ENCODE measurements at regions not wholly inside any gene's neighbourhood (a gene's known extent, or its start where the extent isn't known, plus 50 kb on each side); places are given as distances from the start of the nearest gene placed in this dataset.

GRCh38 chr2:78561876-78562275, 463.6 kb upstream of the REG3G start:
- ATAC-seq = no peak
- no peak for DNase-seq (ENCODE audit: low spot score)

GRCh38 chr2:78564666-78565065, 460.8 kb upstream of the REG3G start:
- DNase-seq (ENCODE audit: low spot score) (no peak), ATAC-seq (no peak)

GRCh38 chr2:78568782-78569373, 456.6 kb upstream of the REG3G start:
- ATAC-seq = no peak
- no peak for DNase-seq (ENCODE audit: low spot score)

- no peak for ATAC-seq
Observed at GRCh38 chr2:78576409-78576808, 449.1 kb upstream of the REG3G start.

DNA sequence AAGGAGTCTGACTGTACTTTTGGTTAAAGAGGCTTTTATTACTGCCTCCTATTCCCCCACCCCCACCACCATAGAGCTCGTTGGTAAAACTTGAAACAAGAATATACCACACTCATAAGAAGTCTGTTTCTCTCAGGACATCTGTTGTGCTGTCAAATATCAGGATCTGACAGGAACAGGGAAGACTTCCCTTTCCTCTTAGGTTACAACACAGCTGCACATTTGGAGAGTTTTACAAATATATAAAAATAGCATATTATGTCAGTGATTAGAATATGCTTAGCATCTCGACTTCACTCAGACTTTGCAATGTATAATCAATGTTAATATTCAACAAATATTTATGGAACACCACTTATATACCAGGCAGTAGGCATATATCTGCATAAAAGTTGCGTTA, 439.6 kb upstream of the REG3G start:
- no peak for ATAC-seq
- no peak for DNase-seq (ENCODE audit: low spot score)

More at GRCh38 chr2:78576409-78576808, 449.1 kb upstream of the REG3G start:
- DNase-seq (ENCODE audit: low spot score) = no peak

DNA sequence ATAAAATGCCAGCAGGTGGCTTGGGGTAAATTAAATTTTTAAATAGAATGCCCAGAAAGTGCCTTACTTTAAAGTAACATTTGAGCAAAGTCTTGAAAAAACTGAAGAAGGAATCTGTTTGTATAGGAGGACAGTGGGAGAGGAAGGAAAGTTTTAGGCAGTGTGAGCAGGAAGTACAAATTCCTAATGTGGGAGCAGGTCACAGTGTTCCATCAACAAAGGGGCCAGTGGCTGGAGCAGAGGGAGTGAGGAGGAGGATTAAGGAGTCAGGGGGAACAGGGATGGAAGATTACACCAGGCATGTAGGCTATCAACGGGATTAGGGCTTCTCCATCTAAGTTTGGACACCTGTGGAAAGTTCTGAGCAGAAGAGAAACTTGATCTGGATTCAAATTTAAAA, 439.2 kb upstream of the REG3G start:
- ATAC-seq (no peak), DNase-seq (ENCODE audit: low spot score) (no peak)

DNA sequence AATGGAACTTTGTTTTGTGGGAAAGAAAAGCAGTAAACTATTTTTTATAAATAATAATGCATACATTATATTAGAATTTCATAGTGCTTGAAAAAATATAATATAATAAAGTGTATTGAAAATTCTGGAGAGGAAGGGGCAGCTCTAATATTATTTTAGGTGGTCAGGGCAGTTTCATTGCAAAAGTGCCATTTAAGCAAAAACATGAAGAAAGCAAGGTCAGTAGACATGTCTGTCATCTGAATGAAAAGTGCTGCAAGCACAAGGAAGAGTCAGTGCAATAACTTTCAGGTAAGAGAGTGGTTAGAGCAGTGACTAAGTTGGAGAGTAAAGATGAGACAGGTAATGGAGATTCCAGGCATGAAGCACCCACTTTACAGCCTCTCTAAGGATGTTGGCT, 435.6 kb upstream of the REG3G start:
- ATAC-seq (no peak), DNase-seq (ENCODE audit: low spot score) (no peak)

- ATAC-seq (no peak), DNase-seq (ENCODE audit: low spot score) (no peak)
Observed at GRCh38 chr2:78592491-78592890, 433.0 kb upstream of the REG3G start.

DNA sequence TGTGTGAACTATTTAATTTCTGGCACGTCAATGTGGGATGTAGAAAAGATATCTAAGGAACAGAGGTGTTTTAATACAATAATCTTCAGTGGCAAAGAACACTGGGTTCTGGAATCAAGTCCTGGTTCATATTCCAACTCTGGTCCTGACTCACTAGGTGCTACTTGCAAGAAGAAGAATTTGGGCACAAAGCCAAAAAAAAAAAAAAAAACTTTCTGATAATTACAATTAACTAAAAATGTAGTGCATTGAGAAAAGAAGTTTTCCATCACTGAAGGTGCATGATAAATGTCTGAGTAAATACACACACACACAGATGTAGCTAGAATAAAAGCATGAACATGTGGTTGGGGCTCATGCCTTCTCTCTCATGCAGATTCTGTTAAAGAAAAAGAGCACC, 424.4 kb upstream of the REG3G start:
- ATAC-seq = no peak
- DNase-seq (ENCODE audit: low spot score) = no peak

GRCh38 chr2:78602862-78603261, 422.6 kb upstream of the REG3G start:
- no peak for ATAC-seq

GRCh38 chr2:78606895-78607294, 418.6 kb upstream of the REG3G start:
- DNase-seq (ENCODE audit: low spot score) (no peak), ATAC-seq (no peak)

More at GRCh38 chr2:78602862-78603261, 422.6 kb upstream of the REG3G start:
- no peak for DNase-seq (ENCODE audit: low spot score)

DNA sequence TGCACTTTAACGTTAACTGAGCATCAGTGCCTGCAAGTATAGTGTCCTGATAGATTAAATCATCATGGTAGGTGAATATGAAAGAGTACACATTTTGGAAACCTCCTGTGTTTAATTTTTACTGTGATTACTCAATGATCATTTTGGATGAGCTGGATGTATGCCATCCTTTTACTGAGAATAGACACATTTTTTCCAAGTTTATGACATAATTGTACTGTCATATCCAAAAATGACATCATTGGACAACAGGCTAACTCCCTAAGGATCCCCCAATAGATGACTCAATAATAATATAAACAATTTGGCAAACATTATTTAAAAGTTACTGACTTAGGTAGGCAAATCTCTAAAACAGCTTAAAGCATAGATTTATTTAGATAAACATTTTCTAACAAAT, 410.8 kb upstream of the REG3G start:
- DNase-seq (ENCODE audit: low spot score) (no peak), ATAC-seq (no peak)

DNA sequence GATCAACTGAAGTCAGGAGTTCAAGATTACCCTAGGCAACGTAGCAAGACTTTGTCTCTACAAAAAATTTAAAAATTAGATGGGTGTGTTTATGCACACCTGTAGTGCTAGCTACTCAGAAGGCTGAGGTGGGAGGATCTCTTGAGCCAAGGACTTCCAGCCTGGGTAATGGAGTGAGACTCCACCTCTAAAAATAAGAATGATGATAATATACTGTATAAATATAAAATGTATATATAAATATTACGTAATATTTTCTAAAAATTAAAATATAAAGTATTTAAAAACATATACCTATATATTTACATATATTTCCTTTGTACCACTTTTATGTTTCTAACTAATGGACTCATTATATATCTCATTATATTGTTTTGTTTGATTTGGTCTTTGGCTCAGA, 409.5 kb upstream of the REG3G start:
- no peak for ATAC-seq
- no peak for DNase-seq (ENCODE audit: low spot score)

- no peak for ATAC-seq
Observed at GRCh38 chr2:78634425-78634824, 391.1 kb upstream of the REG3G start.

DNA sequence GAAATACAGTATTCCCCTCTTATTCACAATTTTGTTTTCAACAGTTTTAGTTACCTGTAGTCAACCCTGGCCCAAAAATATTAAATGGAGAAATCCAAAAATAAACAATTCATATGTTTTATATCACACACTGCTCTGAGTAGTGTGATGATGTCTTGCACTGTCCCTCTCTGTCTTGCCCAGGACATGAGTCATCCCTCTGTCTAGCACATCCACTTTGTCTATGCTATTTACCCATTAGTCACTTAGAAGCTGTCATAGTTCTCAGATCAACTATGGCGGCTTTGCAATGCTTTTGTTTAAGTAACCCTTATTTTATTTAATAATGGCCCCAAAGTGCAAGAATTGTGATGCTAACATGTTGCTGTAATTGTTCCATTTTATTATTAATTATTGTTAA, 380.6 kb upstream of the REG3G start:
- no peak for ATAC-seq
- no peak for DNase-seq (ENCODE audit: low spot score)

More at GRCh38 chr2:78634425-78634824, 391.1 kb upstream of the REG3G start:
- no peak for DNase-seq (ENCODE audit: low spot score)

- DNase-seq (ENCODE audit: low spot score) (no peak), ATAC-seq (no peak)
Observed at GRCh38 chr2:78646533-78647364, 378.8 kb upstream of the REG3G start.

- DNase-seq (ENCODE audit: low spot score) = no peak
- no peak for ATAC-seq
Observed at GRCh38 chr2:78648558-78648957, 376.9 kb upstream of the REG3G start.

DNA sequence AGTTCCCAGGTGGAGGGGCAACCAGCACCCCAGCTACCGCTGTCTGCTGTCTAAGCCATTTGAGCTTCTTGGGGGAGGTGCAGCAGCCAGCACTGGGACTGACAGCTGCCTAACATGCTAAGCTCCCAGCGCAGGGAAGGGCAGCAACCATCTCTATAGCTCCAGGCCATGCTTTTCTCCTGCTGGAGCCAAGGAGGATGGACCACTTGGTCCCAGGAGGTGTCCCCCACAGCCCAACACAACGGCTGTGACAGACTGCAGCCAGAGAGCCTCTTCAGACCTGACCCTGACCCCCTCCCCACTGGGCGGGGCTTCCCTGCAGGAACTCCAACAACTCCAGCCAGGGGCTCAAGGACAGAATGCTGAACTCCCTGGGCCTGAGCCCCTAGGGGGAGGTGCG, 370.6 kb upstream of the REG3G start:
- no peak for ATAC-seq
- no peak for DNase-seq (ENCODE audit: low spot score)

DNA sequence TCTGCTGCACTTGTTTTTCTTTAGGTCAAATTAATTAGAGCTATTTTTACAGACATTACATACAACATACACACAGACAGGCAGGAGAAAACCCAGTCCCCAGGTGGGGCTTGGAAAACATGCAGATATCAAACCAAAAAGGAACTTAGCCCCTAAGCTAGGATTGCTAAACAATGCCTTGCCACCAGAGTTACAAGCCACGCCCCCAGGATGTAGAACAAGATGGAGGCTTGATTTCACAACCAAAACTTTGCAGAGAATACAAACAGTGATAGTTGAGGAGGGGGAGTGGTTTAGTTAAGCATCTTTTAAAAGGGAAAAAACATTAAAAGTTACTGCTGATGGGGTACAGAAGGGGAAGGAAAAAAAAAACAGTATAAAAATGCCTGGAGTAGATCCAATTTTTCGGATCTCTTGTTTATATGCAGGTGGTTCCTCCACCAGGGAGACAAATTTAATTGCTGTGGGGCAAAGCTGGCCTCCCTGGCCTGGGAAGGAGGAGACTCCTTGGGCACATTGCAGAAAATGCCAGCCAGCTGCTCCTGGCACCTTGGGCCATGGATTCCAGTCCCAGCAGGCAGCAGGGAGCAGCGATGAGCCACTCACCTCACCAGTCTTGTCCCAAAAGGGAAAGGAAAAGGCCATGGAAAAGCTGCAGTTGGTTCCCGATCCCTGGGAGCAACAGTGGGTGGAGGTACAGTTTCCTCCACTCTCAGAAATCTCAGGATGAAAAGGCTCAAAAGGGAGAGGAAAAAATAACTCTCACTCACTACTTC, 348.4 kb upstream of the REG3G start:
- DNase-seq (ENCODE audit: low spot score) (no peak), ATAC-seq (no peak)

GRCh38 chr2:78677774-78678173, 347.7 kb upstream of the REG3G start:
- ATAC-seq = no peak
- no peak for DNase-seq (ENCODE audit: low spot score)

DNA sequence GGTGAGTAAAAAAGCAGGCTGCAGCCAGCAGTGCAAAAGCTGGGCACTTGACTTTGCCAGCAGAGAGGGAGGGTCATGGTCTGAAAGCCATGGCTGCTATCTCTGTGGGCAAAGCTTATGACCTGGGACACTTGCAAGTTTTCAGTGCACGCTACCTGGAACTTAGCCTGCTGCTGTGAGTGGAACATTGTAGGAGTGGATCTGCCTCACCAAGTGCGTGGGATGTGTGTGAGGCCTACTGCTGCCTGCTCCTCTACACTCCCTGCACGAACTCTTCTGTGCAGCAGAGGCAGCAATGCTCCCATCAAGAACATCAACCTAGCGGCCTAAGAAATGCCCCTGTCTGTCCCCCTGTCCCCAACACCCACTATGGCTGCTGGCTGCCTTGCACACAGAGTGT, 344.1 kb upstream of the REG3G start:
- DNase-seq (ENCODE audit: low spot score) (no peak), ATAC-seq (no peak)

- no peak for DNase-seq (ENCODE audit: low spot score)
- no peak for ATAC-seq
Observed at GRCh38 chr2:78682781-78683180, 342.7 kb upstream of the REG3G start.

Measured in left lobe of liver (tissue), 2 donors.